AG10803 (cell line): ENCODE measurements at regions not wholly inside any gene's neighbourhood (a gene's known extent, or its start where the extent isn't known, plus 50 kb on each side); places are given as distances from the start of the nearest gene placed in this dataset.

Source experiments
- DNase-seq: peaks from one replicate; pipeline ENCODE4 v3.0.0; 2010; ENCODE audit warnings: low read depth
- H3K4me3 ChIP-seq: 2 replicates; pipeline ENCODE4 v1.5.1; 2011; ENCODE audit warnings: mild to moderate bottlenecking, low read length, control low read depth
- CTCF ChIP-seq: conservative IDR thresholded peaks from 2 replicates; pipeline ENCODE4 v1.5.1; 2011; ENCODE audit warnings: mild to moderate bottlenecking, low read length, control low read depth, inconsistent platforms

- no peak for TF ChIP-seq CTCF
- H3K4me3 ChIP-seq = no peak overlapping the region
- DNase-seq = no peak
Observed at GRCh38 chr2:226098861-226099745, 699.6 kb downstream of the NYAP2 start.

GRCh38 chr2:226095058-226095457 is 695.5 kb downstream of the NYAP2 start:
- DNase-seq = no peak
- no peak overlapping the region for H3K4me3 ChIP-seq
- no peak for TF ChIP-seq CTCF

- DNase-seq = no peak
- TF ChIP-seq CTCF = no peak
- H3K4me3 ChIP-seq = no peak overlapping the region
Observed at GRCh38 chr2:226093364-226093763, 693.9 kb downstream of the NYAP2 start.

- H3K4me3 ChIP-seq = no peak overlapping the region
- no peak for DNase-seq
- TF ChIP-seq CTCF = no peak
Observed at GRCh38 chr2:226088366-226088674, 688.8 kb downstream of the NYAP2 start.

- no peak overlapping the region for H3K4me3 ChIP-seq
- DNase-seq = no peak
- no peak for TF ChIP-seq CTCF
Observed at GRCh38 chr2:226087505-226088365, 688.2 kb downstream of the NYAP2 start.

- no peak for TF ChIP-seq CTCF
- H3K4me3 ChIP-seq = no peak overlapping the region
- no peak for DNase-seq
Observed at GRCh38 chr2:226087051-226087450, 687.5 kb downstream of the NYAP2 start.
